ENCODE measurements at regions not wholly inside any gene's neighbourhood (a gene's known extent, or its start where the extent isn't known, plus 50 kb on each side); places are given as distances from the start of the nearest gene placed in this dataset.

DNA sequence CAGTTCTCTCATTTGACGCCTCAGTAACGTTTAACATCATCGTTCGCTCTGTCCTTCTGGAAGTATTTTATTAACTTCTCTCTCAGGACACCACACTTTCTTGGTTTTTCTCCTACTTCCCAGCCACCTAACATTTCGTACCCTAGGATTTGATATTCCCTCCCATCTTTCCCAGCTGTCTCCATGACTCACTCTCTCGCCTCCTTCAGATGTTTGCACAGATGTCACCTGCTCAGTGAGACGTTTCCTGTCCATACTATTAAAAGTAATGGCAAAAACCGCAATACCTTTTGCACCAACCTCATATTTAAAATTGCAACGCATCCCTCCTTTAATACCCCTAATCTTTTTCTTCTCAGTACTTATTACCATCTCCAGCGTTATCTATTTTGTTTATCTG is 62.1 kb upstream of the SPRED1 start:
- no peak overlapping the region for H3K4me3 ChIP-seq
- no peaks in the 10 kb centered on the region for H3K36me3 ChIP-seq
- no peaks in the 10 kb centered on the region for H3K4me1 ChIP-seq
- in situ Hi-C loops (cut with MboI; ENCODE audit: low pct_ligation_motif_present in 1 of 4, low pct_unique_long_range_greater_than_20kb in 1 of 4, low sequenced_read_pairs in 3 of 4): no loop called here
- no peak overlapping the region for H3K27ac ChIP-seq
- no peaks in the 10 kb centered on the region for H3K9me3 ChIP-seq
- no peaks in the 10 kb centered on the region for H3K27me3 ChIP-seq
- DNase-seq: no peak
- intact Hi-C loops (cut with DNase I; ENCODE audit: low total_unique reads): no loop called here
- WGBS, 2 donors (ENCODE audit: low coverage in 1 of 2): 84 to 92% methylated on average over 10 of the region's 10 CpGs
- TF ChIP-seq EP300 (IDR thresholded peaks at IDR 0.05; ENCODE audit: low read depth) (no peak), POLR2A (IDR thresholded peaks at IDR 0.05) (no peak)
- TF ChIP-seq, protein P1, sequence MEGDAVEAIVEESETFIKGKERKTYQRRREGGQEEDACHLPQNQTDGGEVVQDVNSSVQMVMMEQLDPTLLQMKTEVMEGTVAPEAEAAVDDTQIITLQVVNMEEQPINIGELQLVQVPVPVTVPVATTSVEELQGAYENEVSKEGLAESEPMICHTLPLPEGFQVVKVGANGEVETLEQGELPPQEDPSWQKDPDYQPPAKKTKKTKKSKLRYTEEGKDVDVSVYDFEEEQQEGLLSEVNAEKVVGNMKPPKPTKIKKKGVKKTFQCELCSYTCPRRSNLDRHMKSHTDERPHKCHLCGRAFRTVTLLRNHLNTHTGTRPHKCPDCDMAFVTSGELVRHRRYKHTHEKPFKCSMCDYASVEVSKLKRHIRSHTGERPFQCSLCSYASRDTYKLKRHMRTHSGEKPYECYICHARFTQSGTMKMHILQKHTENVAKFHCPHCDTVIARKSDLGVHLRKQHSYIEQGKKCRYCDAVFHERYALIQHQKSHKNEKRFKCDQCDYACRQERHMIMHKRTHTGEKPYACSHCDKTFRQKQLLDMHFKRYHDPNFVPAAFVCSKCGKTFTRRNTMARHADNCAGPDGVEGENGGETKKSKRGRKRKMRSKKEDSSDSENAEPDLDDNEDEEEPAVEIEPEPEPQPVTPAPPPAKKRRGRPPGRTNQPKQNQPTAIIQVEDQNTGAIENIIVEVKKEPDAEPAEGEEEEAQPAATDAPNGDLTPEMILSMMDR (IDR thresholded peaks at IDR 0.05): no peak

DNA sequence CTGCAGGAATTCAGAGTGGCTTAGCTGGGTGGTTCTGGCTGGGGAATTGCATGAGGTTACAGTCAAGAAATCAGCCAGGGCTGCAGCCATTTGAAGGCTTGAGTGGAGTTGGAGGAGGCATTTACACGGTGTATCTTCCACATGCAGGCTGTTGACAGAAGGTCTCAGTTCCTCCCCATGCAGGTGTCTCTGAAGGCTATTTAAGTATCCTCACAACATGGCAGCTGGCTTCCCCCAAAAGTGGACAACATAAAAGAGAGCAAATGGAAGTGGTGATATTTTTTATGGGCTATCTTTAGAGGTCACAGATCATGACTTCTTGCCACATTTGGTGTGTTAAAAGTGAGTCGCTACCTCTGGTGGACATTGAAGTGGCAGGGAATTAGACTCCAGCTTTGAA is 60.1 kb upstream of the SPRED1 start:
- in situ Hi-C loops (cut with MboI; ENCODE audit: low pct_ligation_motif_present in 1 of 4, low pct_unique_long_range_greater_than_20kb in 1 of 4, low sequenced_read_pairs in 3 of 4) (no loop called here), intact Hi-C loops (cut with DNase I; ENCODE audit: low total_unique reads) (no loop called here)
- WGBS, 2 donors (ENCODE audit: low coverage in 1 of 2): 74 to 83% methylated on average over 1 to 2 of the region's 2 CpGs
- Histone ChIP-seq H3K36me3 (no peaks in the 10 kb centered on the region), H3K27me3 (no peaks in the 10 kb centered on the region), H3K4me3 (no peak overlapping the region), H3K27ac (no peak overlapping the region), H3K4me1 (no peaks in the 10 kb centered on the region), H3K9me3 (no peaks in the 10 kb centered on the region)
- TF ChIP-seq, protein P1 (IDR thresholded peaks at IDR 0.05): no peak
- TF ChIP-seq EP300 (IDR thresholded peaks at IDR 0.05; ENCODE audit: low read depth): no peak
- TF ChIP-seq POLR2AphosphoS5 (IDR thresholded peaks at IDR 0.05): no peak
- TF ChIP-seq POLR2A (IDR thresholded peaks at IDR 0.05): no peak
- no peak for DNase-seq

DNA sequence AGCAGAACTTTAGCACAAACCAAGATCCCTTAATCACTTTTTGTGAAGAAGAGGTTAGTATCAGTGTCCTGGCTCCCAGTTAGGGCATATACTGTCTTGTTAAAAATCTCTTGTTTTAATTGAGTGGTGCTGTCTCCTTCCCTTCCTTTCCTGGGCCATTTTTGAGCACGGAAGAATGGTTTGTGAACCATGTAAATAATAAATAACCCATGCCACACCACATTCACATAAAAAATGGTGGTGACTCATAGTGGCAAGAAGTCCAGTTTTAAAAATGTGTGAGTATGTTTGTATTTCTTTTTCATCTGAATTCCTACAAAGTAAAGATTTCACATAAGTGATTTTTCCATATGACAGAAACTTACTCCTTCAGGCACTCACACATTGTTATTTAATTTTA is 59.1 kb upstream of the SPRED1 start:
- 50 to 72% methylated on average over 1 of the region's 1 CpG for WGBS, 2 donors (ENCODE audit: low coverage in 1 of 2)
- in situ Hi-C loops (cut with MboI; ENCODE audit: low pct_ligation_motif_present in 1 of 4, low pct_unique_long_range_greater_than_20kb in 1 of 4, low sequenced_read_pairs in 3 of 4): no loop called here

DNA sequence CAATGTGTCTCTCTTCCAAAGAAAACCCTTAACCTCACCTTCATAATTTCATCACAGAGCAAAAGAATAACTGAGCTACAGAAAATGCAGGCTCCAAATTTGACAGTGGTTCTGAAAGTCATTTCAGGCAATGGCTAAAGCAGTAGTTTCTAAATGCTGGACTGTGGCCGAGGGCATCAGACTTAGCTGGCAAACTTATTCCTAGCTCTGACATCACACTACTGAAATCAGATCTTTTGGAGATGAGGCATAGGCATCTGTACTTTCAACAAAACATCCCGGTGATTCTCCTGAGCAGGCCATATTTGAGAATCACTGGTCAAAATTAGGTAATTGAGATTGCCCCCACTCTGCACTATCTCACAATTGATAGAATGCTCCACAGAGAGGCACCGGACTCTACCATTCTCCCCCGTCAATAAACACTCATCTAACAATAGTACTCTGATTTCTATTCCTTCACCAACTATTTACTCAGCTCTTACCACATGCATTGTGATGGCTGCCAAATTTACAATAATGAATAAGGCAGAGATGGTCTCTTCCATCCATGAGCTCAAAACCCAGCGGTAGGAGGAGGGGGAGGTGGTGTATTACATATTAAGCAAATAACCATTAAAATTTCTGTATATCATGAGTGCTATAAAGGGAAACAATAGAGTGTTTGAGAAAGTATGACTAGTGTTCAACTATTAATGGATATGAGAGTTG is 57.3 kb upstream of the SPRED1 start:
- intact Hi-C loops (cut with DNase I; ENCODE audit: low total_unique reads): no loop called here
- no peaks in the 10 kb centered on the region for H3K36me3 ChIP-seq
- no peak overlapping the region for H3K4me3 ChIP-seq
- TF ChIP-seq POLR2AphosphoS5 (IDR thresholded peaks at IDR 0.05) (no peak), POLR2A (IDR thresholded peaks at IDR 0.05) (no peak), EP300 (IDR thresholded peaks at IDR 0.05; ENCODE audit: low read depth) (no peak)
- TF ChIP-seq, protein P1 (IDR thresholded peaks at IDR 0.05): no peak
- H3K27me3 ChIP-seq: no peaks in the 10 kb centered on the region
- H3K9me3 ChIP-seq: no peaks in the 10 kb centered on the region
- in situ Hi-C loops (cut with MboI; ENCODE audit: low pct_ligation_motif_present in 1 of 4, low pct_unique_long_range_greater_than_20kb in 1 of 4, low sequenced_read_pairs in 3 of 4): no loop called here
- DNase-seq: no peak
- no peaks in the 10 kb centered on the region for H3K4me1 ChIP-seq
- no peak overlapping the region for H3K27ac ChIP-seq
- 93 to 96% methylated on average over 4 to 5 of the region's 5 CpGs for WGBS, 2 donors (ENCODE audit: low coverage in 1 of 2)

More for the DNA sequence above, 59.1 kb upstream of the SPRED1 start:
- DNase-seq: no peak
- Histone ChIP-seq H3K4me1 (no peaks in the 10 kb centered on the region), H3K27me3 (no peaks in the 10 kb centered on the region), H3K36me3 (no peaks in the 10 kb centered on the region), H3K9me3 (no peaks in the 10 kb centered on the region), H3K27ac (no peak overlapping the region), H3K4me3 (no peak overlapping the region)
- TF ChIP-seq POLR2AphosphoS5 (IDR thresholded peaks at IDR 0.05) (no peak), EP300 (IDR thresholded peaks at IDR 0.05; ENCODE audit: low read depth) (no peak), POLR2A (IDR thresholded peaks at IDR 0.05) (no peak)
- TF ChIP-seq, protein P1 (IDR thresholded peaks at IDR 0.05): no peak
- intact Hi-C loops (cut with DNase I; ENCODE audit: low total_unique reads): no loop called here

All from transverse colon (tissue), 4 donors.